ENCODE measurements at regions not wholly inside any gene's neighbourhood (a gene's known extent, or its start where the extent isn't known, plus 50 kb on each side); places are given as distances from the start of the nearest gene placed in this dataset.

DNA sequence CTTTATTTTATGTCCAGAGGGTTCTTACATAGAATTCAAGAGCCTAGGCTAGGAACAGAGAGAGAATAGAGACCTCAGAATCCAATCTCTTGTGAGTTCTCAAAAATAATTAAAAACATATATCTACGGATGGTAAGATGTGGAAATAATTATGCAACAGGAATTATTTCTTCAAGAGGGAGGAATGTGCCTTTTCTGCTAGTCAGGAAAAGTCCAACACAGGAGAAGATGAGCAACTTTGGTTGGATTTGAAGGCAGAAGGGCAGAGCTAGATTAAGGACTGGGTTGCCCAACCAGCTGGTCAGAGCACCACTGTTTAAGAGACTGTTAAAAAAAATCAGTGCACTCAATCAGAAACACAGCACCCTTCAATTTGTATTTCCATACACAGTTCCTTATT lies 365.5 kb downstream of the ETNK1 start:
- Histone ChIP-seq H3K9ac (no peak overlapping the region), H3K36me3 (no peaks in the 10 kb centered on the region), H3K4me3 (no peak overlapping the region), H4K20me1 (no peaks in the 10 kb centered on the region), H3K9me3 (replicated peaks in 1 of 11) (no peaks in the 10 kb centered on the region), H3K27ac (no peak overlapping the region), H3K4me2 (no peak overlapping the region), H3K4me1 (peaks cover 0 to 7% (median 0%) of the 10 kb centered on the region in 10 experiments; a peak in 3 of 20 replicates), H3K27me3 (no peaks in the 10 kb centered on the region)
- TF ChIP-seq Cebpa-rat (IDR thresholded peaks at IDR 0.05): no peak

DNA sequence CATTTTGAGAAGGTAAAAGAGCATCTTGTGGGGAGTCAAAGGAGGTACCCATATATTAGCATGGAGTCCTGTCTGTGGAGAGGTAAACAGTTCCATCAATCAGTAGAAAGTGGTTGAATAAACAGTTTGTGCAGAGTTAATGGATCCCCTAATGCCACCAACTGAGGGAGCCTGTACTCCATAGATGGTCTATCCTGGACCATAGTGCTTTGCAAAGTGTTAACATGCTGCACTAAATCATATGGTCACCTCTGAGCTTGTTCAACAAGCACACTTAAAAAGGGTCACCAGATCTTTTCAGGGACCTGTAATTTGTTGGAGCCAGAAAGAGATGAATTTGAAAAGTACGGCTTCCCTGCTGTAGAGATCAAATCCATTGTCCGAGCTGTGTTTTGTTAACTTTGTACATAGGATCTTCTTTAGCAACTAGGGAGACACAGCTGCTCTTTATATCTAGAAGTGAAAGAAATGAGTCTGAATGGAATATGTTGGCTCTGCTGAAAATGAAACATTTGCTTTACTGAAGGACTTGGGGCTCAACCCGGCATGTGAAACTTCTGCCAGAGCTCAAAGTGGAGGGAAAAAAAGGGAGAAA lies 366.4 kb downstream of the ETNK1 start:
- Histone ChIP-seq H4K20me1 (no peaks in the 10 kb centered on the region), H3K27me3 (no peaks in the 10 kb centered on the region), H3K27ac (no peak overlapping the region), H3K4me3 (no peak overlapping the region), H3K9me3 (replicated peaks in 1 of 11) (no peaks in the 10 kb centered on the region), H3K4me2 (no peak overlapping the region), H3K36me3 (no peaks in the 10 kb centered on the region), H3K4me1 (peaks cover 0 to 7% (median 0%) of the 10 kb centered on the region in 10 experiments; a peak in 3 of 20 replicates), H3K9ac (no peak overlapping the region)
- no peak for TF ChIP-seq Cebpa-rat (IDR thresholded peaks at IDR 0.05)

- Histone ChIP-seq H3K4me3 (no peak overlapping the region), H3K9ac (no peak overlapping the region), H3K4me2 (peak overlapping the region in 2 of 11 experiments; percentile 4 to 37; a peak in 4 of 22 replicates), H3K27ac (no peak overlapping the region), H4K20me1 (no peaks in the 10 kb centered on the region), H3K27me3 (no peaks in the 10 kb centered on the region), H3K36me3 (no peaks in the 10 kb centered on the region), H3K4me1 (peaks cover 0 to 7% (median 0%) of the 10 kb centered on the region in 10 experiments; a peak in 3 of 20 replicates), H3K9me3 (replicated peaks in 1 of 11) (peaks cover 0 to 5% (median 0%) of the 10 kb centered on the region in 11 experiments; a peak in 5 of 22 replicates)
- TF ChIP-seq Cebpa-rat (IDR thresholded peaks at IDR 0.05): no peak
Measured at GRCh38 chr12:22993609-22994315, 368.8 kb downstream of the ETNK1 start.

GRCh38 chr12:22994316-22994675 lies 369.3 kb downstream of the ETNK1 start:
- Histone ChIP-seq H3K9ac (no peak overlapping the region), H3K27me3 (no peaks in the 10 kb centered on the region), H3K4me3 (no peak overlapping the region), H3K9me3 (replicated peaks in 1 of 11) (peaks cover 0 to 10% (median 3%) of the 10 kb centered on the region in 11 experiments; a peak in 5 of 22 replicates), H4K20me1 (no peaks in the 10 kb centered on the region), H3K27ac (no peak overlapping the region), H3K4me2 (no peak overlapping the region), H3K4me1 (peaks cover 0 to 7% (median 0%) of the 10 kb centered on the region in 10 experiments; a peak in 3 of 20 replicates), H3K36me3 (no peaks in the 10 kb centered on the region)
- TF ChIP-seq Cebpa-rat (IDR thresholded peaks at IDR 0.05): no peak

GRCh38 chr12:23001487-23001886 lies 376.5 kb downstream of the ETNK1 start:
- Histone ChIP-seq H3K36me3 (no peaks in the 10 kb centered on the region), H3K9ac (no peak overlapping the region), H3K4me1 (no peaks in the 10 kb centered on the region), H3K4me2 (no peak overlapping the region), H3K27me3 (no peaks in the 10 kb centered on the region), H3K27ac (no peak overlapping the region), H3K9me3 (replicated peaks in 1 of 11) (peaks cover 0 to 11% (median 3%) of the 10 kb centered on the region in 11 experiments; a peak in 5 of 22 replicates), H4K20me1 (no peaks in the 10 kb centered on the region), H3K4me3 (no peak overlapping the region)
- TF ChIP-seq Cebpa-rat (IDR thresholded peaks at IDR 0.05): no peak

GRCh38 chr12:23002381-23002780 lies 377.4 kb downstream of the ETNK1 start:
- Histone ChIP-seq H3K27me3 (no peaks in the 10 kb centered on the region), H3K9ac (no peak overlapping the region), H3K4me2 (no peak overlapping the region), H3K9me3 (replicated peaks in 1 of 11) (peaks cover 0 to 11% (median 3%) of the 10 kb centered on the region in 11 experiments; a peak in 5 of 22 replicates), H3K4me3 (no peak overlapping the region), H3K27ac (no peak overlapping the region), H4K20me1 (no peaks in the 10 kb centered on the region), H3K36me3 (no peaks in the 10 kb centered on the region), H3K4me1 (no peaks in the 10 kb centered on the region)
- no peak for TF ChIP-seq Cebpa-rat (IDR thresholded peaks at IDR 0.05)

- no peaks in the 10 kb centered on the region for H3K27me3 ChIP-seq
- H3K4me1 ChIP-seq: no peaks in the 10 kb centered on the region
- H3K9me3 ChIP-seq (replicated peaks in 1 of 11): no peaks in the 10 kb centered on the region
- H3K27ac ChIP-seq: no peak overlapping the region
- no peak overlapping the region for H3K4me2 ChIP-seq
- H3K4me3 ChIP-seq: no peak overlapping the region
- H3K36me3 ChIP-seq: no peaks in the 10 kb centered on the region
- no peak overlapping the region for H3K9ac ChIP-seq
- TF ChIP-seq Cebpa-rat (IDR thresholded peaks at IDR 0.05): no peak
- no peaks in the 10 kb centered on the region for H4K20me1 ChIP-seq
Measured at GRCh38 chr12:23004473-23005020, 379.6 kb downstream of the ETNK1 start.

DNA sequence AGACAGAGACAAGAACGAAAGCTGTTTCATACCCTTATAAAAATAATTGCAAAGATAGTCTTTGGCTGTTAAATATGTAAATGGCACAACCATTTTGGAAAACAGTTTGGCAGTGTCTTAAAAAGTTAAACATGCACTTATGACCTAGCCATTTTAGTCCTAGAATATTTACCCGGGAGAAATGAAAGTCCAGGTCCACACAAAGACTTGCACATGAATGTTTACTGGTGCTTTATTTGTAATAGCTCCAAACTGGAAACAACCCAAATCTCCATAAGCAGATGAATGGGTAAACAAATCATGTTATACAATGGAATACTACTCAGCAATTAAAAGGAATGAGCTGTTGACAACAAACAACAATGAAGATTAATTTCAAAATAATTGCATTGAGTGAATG lies 380.4 kb downstream of the ETNK1 start:
- Histone ChIP-seq H3K4me2 (no peak overlapping the region), H3K9me3 (replicated peaks in 1 of 11) (no peaks in the 10 kb centered on the region), H3K27me3 (no peaks in the 10 kb centered on the region), H3K36me3 (no peaks in the 10 kb centered on the region), H4K20me1 (no peaks in the 10 kb centered on the region), H3K4me1 (no peaks in the 10 kb centered on the region), H3K27ac (no peak overlapping the region), H3K4me3 (no peak overlapping the region), H3K9ac (no peak overlapping the region)
- no peak for TF ChIP-seq Cebpa-rat (IDR thresholded peaks at IDR 0.05)

DNA sequence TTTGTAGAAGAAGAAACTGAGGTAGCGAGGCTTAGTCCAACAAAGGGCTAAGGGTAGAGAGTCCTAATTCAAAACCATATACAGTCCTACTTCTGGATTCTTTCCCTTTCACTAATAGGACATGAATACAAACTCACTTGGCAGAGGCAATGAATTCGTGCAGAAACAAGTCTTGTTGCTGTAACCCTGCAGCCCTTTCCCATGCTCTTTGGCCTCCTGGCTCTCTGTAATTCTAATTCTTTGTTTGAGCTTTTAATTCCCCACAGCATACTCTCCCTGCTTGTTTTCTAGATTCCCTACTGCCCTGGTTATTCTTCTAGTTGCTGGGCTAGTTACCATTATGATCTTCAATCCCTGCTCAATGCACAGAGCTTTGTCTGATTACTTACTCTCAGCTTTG lies 381.4 kb downstream of the ETNK1 start:
- H3K4me1 ChIP-seq: no peaks in the 10 kb centered on the region
- no peaks in the 10 kb centered on the region for H3K27me3 ChIP-seq
- H3K27ac ChIP-seq: no peak overlapping the region
- TF ChIP-seq Cebpa-rat (IDR thresholded peaks at IDR 0.05): no peak
- no peak overlapping the region for H3K4me2 ChIP-seq
- H3K9me3 ChIP-seq (replicated peaks in 1 of 11): no peaks in the 10 kb centered on the region
- H3K36me3 ChIP-seq: no peaks in the 10 kb centered on the region
- no peak overlapping the region for H3K4me3 ChIP-seq
- no peaks in the 10 kb centered on the region for H4K20me1 ChIP-seq
- H3K9ac ChIP-seq: no peak overlapping the region

- TF ChIP-seq Cebpa-rat (IDR thresholded peaks at IDR 0.05): no peak
- H3K4me1 ChIP-seq: no peaks in the 10 kb centered on the region
- H3K4me3 ChIP-seq: no peak overlapping the region
- H3K27me3 ChIP-seq: no peaks in the 10 kb centered on the region
- no peak overlapping the region for H3K27ac ChIP-seq
- no peaks in the 10 kb centered on the region for H3K36me3 ChIP-seq
- no peak overlapping the region for H3K9ac ChIP-seq
- H3K9me3 ChIP-seq (replicated peaks in 1 of 11): no peaks in the 10 kb centered on the region
- no peak overlapping the region for H3K4me2 ChIP-seq
- H4K20me1 ChIP-seq: no peaks in the 10 kb centered on the region
Measured at GRCh38 chr12:23008623-23009022, 383.7 kb downstream of the ETNK1 start.

All from BLaER1 treated with 17β-estradiol and CSF1 and Interleukin-3, amounts not matched to agents 10 nM and 100 nM (cell line).